GM12892 (cell line): ENCODE measurements at regions not wholly inside any gene's neighbourhood (a gene's known extent, or its start where the extent isn't known, plus 50 kb on each side); places are given as distances from the start of the nearest gene placed in this dataset.

Experiments used
- POLR2A ChIP-seq: IDR thresholded peaks from 2 replicates; pipeline ENCODE4 v1.6.1; 2011; ENCODE audit warnings: low read depth, low read length, control low read depth
- POLR2AphosphoS5 ChIP-seq: IDR thresholded peaks from 2 replicates; pipeline ENCODE4 v1.6.1; 2011; ENCODE audit warnings: low read depth, low read length, control low read depth
- TAF1 ChIP-seq: IDR thresholded peaks from 2 replicates; pipeline ENCODE4 v1.6.1; 2011; ENCODE audit warnings: low read depth, mild to moderate bottlenecking, control low read depth, low read length, borderline replicate concordance

GRCh38 chr16:47979616-47980182 is 176.1 kb downstream of the ABCC12 start:
- no peak for TF ChIP-seq POLR2A
- TF ChIP-seq TAF1: no peak
- TF ChIP-seq POLR2AphosphoS5: no peak
